GM12865 (cell line): ENCODE measurements at regions not wholly inside any gene's neighbourhood (a gene's known extent, or its start where the extent isn't known, plus 50 kb on each side); places are given as distances from the start of the nearest gene placed in this dataset.
A peak's percentile ranks its signal among the peaks of the same experiment; 100 is the strongest.
"Not testable (repeated sequence)": the region's sequence is repeated elsewhere in the genome, so short reads cannot be mapped to it uniquely, and the experiment has no call there.

ENCODE experiments used
- DNase-seq: peaks from one replicate; pipeline ENCODE4 v3.0.0; 2010; ENCODE audit warnings: low read depth
- H3K4me3 ChIP-seq: 2 replicates; pipeline ENCODE4 v1.5.1; 2011; ENCODE audit warnings: mild to moderate bottlenecking, low read depth, low read length, control low read depth
- TF ChIP-seq, protein P1 (sequence below): IDR thresholded peaks from 2 replicates; pipeline ENCODE4 v1.5.1; 2011; ENCODE audit warnings: low read length, control low read depth, low read depth, inconsistent platforms; ENCODE audit not compliant: insufficient read depth; ENCODE audit errors: missing control alignments

DNA sequence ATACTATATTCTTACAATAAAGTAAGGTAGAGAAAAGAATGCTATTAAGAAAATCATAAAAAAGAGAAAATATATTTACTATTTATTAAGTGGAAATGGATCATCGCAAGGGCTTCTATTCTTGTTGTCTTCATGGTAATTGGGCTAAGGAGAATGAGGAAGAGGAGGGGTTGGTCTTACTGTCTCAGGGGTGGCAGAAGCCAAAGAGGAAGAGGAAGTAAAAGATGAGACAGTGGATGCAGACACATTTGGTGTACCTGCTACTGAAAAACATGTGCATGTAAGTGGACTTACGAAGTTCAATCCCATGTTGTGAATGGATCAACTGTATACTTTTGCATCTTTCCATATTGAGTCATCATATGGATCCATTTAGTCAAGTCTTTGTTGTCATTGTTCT, 1502.1 kb upstream of the ADGRL3 start:
- no peak overlapping the region for H3K4me3 ChIP-seq
- TF ChIP-seq, protein P1, sequence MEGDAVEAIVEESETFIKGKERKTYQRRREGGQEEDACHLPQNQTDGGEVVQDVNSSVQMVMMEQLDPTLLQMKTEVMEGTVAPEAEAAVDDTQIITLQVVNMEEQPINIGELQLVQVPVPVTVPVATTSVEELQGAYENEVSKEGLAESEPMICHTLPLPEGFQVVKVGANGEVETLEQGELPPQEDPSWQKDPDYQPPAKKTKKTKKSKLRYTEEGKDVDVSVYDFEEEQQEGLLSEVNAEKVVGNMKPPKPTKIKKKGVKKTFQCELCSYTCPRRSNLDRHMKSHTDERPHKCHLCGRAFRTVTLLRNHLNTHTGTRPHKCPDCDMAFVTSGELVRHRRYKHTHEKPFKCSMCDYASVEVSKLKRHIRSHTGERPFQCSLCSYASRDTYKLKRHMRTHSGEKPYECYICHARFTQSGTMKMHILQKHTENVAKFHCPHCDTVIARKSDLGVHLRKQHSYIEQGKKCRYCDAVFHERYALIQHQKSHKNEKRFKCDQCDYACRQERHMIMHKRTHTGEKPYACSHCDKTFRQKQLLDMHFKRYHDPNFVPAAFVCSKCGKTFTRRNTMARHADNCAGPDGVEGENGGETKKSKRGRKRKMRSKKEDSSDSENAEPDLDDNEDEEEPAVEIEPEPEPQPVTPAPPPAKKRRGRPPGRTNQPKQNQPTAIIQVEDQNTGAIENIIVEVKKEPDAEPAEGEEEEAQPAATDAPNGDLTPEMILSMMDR, result no peak
- no peak for DNase-seq

DNA sequence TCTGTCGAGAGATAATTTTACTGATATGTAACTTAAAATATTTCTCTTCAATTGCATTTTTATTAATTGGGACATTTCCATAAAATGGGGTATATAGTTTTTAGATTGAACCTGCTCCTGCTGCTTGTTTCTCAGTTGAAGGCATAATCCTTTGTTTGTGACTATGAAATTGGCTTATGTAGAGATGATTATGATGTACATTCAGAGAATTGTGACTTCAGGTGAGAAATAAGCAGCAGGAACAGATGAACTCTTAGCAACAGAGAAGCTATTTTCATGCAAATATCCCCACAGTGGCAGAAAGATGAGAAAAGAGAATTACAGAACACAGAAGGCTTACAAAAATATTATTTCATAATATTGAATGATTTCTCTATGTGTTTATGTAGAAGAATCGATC, 1499.5 kb upstream of the ADGRL3 start:
- TF ChIP-seq, protein P1, result no peak
- DNase-seq, result no peak
- H3K4me3 ChIP-seq, result no peak overlapping the region

DNA sequence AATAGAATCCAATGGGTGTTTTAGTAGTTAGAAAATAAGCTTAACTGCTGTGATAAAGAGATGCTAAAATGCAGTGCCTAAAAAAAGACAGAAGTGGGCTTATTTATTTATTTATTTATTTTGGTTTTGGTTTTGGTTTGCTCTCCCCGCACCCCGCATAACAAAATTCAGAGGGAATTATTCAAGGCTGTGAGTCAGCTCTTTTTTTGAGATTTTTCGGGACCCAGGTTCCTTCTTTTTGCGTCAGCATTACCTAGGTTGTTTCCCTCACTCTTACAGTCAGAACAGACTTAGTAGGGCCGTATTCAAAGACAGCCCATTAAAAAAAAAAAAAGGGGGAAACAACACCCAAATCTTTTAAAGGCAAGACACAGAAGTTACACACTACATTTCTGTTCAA, 1495.5 kb upstream of the ADGRL3 start:
- no peak for DNase-seq
- peak overlapping the region; percentile 6 for H3K4me3 ChIP-seq
- TF ChIP-seq, protein P1, result no peak

DNA sequence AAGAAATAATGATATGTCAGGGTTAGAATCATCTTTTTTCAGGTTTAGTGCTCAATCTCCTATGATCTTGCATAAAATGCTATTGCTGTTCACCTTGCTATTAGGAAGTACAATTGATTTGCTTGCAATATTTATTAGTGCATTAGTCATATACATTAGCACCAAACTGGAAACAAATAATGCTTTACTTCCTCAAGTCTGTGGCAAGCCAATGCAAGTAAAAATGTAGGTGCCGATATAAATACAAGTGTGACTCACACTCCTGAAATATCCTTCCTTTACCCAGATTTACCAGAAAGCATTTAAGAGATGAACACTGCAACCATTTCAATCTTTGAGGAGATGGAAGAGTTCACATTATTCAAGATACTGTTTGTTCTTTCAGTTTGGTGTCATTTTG, 1487.7 kb upstream of the ADGRL3 start:
- TF ChIP-seq, protein P1, result no peak
- H3K4me3 ChIP-seq, result no peak overlapping the region
- no peak for DNase-seq

DNA sequence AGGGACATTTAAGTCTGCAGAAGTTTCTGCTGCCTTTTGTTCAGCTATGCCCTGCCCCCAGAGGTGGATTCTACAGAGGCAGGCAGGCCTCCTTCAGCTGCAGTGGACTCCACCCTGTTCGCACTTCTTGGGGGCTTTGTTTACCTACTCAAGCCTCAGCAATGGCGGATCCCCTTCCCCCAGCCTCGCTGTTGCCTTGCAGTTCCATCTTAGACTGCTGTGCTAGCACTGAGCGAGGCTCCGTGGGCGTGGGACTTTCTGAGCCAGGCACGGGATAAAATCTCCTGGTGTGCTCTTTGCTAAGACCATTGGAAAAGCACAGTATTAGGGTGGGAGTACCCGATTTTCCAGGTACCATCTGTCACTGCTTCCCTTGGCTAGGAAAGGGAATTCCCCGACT, 1475.8 kb upstream of the ADGRL3 start:
- not testable (repeated sequence) for DNase-seq, H3K4me3 ChIP-seq

DNA sequence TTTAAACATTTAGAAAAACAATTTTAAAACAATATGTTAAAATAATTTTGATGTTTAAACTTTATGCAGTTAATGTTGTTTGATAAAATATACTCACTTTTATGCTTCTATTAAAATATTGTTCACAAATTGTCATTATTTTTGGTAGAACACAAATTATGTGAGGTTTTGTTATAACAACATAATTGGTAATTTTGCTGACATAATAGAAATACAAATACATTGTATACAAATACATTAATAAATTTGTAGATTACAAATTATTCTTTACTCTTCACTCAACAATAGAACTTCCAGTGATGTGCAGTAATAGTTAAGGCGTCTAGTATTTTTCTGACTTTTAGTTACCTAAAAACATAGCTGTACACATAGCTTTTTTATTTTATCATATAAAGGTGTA, 1472.4 kb upstream of the ADGRL3 start:
- no peak for DNase-seq
- TF ChIP-seq, protein P1, result no peak
- no peak overlapping the region for H3K4me3 ChIP-seq

DNA sequence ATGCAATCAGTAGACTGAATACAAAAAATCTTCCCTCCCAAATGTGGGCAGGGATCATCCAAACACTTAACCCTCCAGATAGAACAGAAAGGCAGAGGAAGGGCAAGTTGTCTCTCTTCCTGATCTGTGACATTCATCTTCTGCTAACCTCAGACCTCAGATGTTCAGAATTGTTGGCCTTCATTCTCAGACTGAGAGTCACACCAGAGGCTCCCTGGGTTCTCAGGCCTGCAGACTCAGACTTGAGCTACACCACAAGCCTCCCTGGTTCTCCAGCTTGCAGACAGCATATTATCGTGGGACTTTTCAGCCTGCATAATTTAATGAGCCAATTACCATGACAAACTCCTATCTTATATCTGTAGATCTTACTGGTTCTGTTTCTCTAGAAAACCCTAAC, 1471.6 kb upstream of the ADGRL3 start:
- TF ChIP-seq, protein P1, result no peak
- H3K4me3 ChIP-seq, result no peak overlapping the region
- DNase-seq, result no peak

DNA sequence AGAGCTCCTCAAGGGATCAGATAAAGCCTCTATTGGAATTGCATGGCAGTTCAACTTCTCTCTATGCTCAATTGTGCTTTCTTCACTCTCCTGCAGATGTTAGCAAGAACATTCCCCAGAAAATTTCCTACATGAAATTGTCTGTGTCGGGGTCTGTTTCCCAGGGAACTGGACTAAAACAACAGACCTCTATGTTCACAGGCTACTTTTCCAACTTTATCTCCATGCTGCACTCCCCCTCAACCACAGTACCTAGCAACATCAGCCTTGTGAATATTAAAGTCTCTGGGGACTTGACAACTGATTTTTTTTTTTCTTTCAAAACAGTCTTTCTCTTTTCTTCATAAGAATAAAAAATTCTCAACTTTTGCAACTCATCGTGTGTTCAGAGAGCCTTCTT, 1470.8 kb upstream of the ADGRL3 start:
- no peak overlapping the region for H3K4me3 ChIP-seq
- no peak for DNase-seq
- TF ChIP-seq, protein P1, result no peak
